ENCODE measurements at regions not wholly inside any gene's neighbourhood (a gene's known extent, or its start where the extent isn't known, plus 50 kb on each side); places are given as distances from the start of the nearest gene placed in this dataset.

DNA sequence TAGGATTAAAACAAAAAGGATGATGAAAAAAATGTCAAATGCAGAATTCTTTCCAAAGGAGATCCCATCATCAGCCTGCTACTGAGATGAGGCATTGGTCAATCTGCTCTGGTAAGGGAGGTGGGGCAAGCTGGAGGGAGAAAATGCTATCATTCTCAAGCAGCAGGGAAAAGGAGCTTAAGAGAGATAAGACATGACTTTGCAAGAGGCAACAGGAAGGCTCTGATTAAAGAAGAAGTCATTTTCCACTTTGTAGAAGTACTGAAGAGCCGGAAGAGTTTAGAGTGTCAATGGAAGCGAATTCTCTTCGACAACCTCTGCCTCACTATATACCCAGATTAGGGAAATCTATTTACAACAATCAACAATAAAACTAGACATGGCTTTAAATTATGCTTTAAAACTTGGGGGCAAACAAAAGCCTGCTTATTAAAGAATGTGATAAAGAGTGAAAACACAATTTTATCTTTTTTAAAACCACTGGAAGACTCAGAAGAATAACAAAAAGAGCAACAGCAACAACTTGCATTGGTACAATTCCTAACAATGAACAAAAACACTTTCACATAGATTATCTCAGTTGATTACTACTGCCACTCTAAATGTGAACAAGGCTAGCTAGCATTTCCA lies 81.8 kb upstream of the NANOGP8 start:
- TF ChIP-seq POLR2A (IDR thresholded peaks at IDR 0.05; ENCODE audit: low read depth, low read length), result no peak
- no peak for TF ChIP-seq TAF1 (IDR thresholded peaks at IDR 0.05; ENCODE audit: low read depth, low read length)
